Uterus (tissue), 2 donors: ENCODE measurements at regions not wholly inside any gene's neighbourhood (a gene's known extent, or its start where the extent isn't known, plus 50 kb on each side); places are given as distances from the start of the nearest gene placed in this dataset.

Experiments used
- CTCF ChIP-seq, 4 experiments: fragments of 200-600 bp in 2 of 4; fragments of 450-650 bp in 2 of 4; sonication (generic) in 2 of 4; IDR thresholded peaks; one replicate each; pipeline ENCODE4 v1.5.1; 2016 to 2019; ENCODE audit warnings: antibody characterized with exemption in 4 of 4, mild to moderate bottlenecking in 2 of 4, moderate library complexity in 1 of 4
- POLR2A ChIP-seq, 2 donors: fragments of 450-650 bp; IDR thresholded peaks; one replicate each; pipeline ENCODE4 v1.6.1; 2016; ENCODE audit warnings: antibody characterized with exemption in 2 of 2, mild to moderate bottlenecking in 1 of 2, moderate library complexity in 1 of 2

GRCh38 chr3:75049533-75049932, 435.1 kb upstream of the CNTN3 start:
- TF ChIP-seq CTCF (IDR thresholded peaks at IDR 0.05): no peak
- no peak for TF ChIP-seq POLR2A (IDR thresholded peaks at IDR 0.05)
